ENCODE measurements at regions not wholly inside any gene's neighbourhood (a gene's known extent, or its start where the extent isn't known, plus 50 kb on each side); places are given as distances from the start of the nearest gene placed in this dataset.

GRCh38 chr12:58033831-58034230, 92.5 kb downstream of the ATP23 start:
- TF ChIP-seq CTCF (IDR thresholded peaks at IDR 0.05) = no peak
- ATAC-seq (ENCODE audit: insufficient number of reproducible peaks, low FRiP score, low read depth) = no peak
- Histone ChIP-seq H3K9me3 (no peaks in the 10 kb centered on the region), H3K27me3 (replicated peaks; ENCODE audit: insufficient read depth) (no peaks in the 10 kb centered on the region), H3K36me3 (no peaks in the 10 kb centered on the region), H3K27ac (no peak overlapping the region), H3K4me3 (no peak overlapping the region), H3K4me1 (ENCODE audit: control insufficient read depth in 1 of 2, low read depth in 2 of 2) (no peaks in the 10 kb centered on the region)
- DNase-seq (ENCODE audit: low spot score) = no peak

- no peak for ATAC-seq (ENCODE audit: insufficient number of reproducible peaks, low FRiP score, low read depth)
Observed at GRCh38 chr12:58034311-58034710, 92.9 kb downstream of the ATP23 start.

GRCh38 chr12:58034712-58035111, 93.3 kb downstream of the ATP23 start:
- H3K27ac ChIP-seq = no peak overlapping the region
- peaks cover 3% of the 10 kb centered on the region for H3K9me3 ChIP-seq
- no peaks in the 10 kb centered on the region for H3K4me1 ChIP-seq (ENCODE audit: control insufficient read depth in 1 of 2, low read depth in 2 of 2)
- H3K27me3 ChIP-seq (replicated peaks; ENCODE audit: insufficient read depth) = no peaks in the 10 kb centered on the region
- TF ChIP-seq CTCF (IDR thresholded peaks at IDR 0.05) = no peak
- no peak for DNase-seq (ENCODE audit: low spot score)
- H3K36me3 ChIP-seq = no peaks in the 10 kb centered on the region
- ATAC-seq (ENCODE audit: insufficient number of reproducible peaks, low FRiP score, low read depth) = no peak
- H3K4me3 ChIP-seq = no peak overlapping the region

More at GRCh38 chr12:58034311-58034710, 92.9 kb downstream of the ATP23 start:
- Histone ChIP-seq H3K4me1 (ENCODE audit: control insufficient read depth in 1 of 2, low read depth in 2 of 2) (no peaks in the 10 kb centered on the region), H3K27me3 (replicated peaks; ENCODE audit: insufficient read depth) (no peaks in the 10 kb centered on the region), H3K4me3 (no peak overlapping the region), H3K27ac (no peak overlapping the region), H3K36me3 (no peaks in the 10 kb centered on the region), H3K9me3 (peaks cover 3% of the 10 kb centered on the region)
- DNase-seq (ENCODE audit: low spot score) = no peak
- TF ChIP-seq CTCF (IDR thresholded peaks at IDR 0.05) = no peak

GRCh38 chr12:58041441-58041840, 100.1 kb downstream of the ATP23 start:
- DNase-seq (ENCODE audit: low spot score) (no peak), ATAC-seq (ENCODE audit: insufficient number of reproducible peaks, low FRiP score, low read depth) (no peak)
- no peaks in the 10 kb centered on the region for H3K27me3 ChIP-seq (replicated peaks; ENCODE audit: insufficient read depth)
- no peaks in the 10 kb centered on the region for H3K36me3 ChIP-seq
- TF ChIP-seq CTCF (IDR thresholded peaks at IDR 0.05) = no peak
- H3K9me3 ChIP-seq = peaks cover 8% of the 10 kb centered on the region
- H3K27ac ChIP-seq = no peak overlapping the region
- H3K4me1 ChIP-seq (ENCODE audit: control insufficient read depth in 1 of 2, low read depth in 2 of 2) = no peaks in the 10 kb centered on the region
- H3K4me3 ChIP-seq = no peak overlapping the region

- ATAC-seq (ENCODE audit: insufficient number of reproducible peaks, low FRiP score, low read depth) = no peak
- Histone ChIP-seq H3K36me3 (no peaks in the 10 kb centered on the region), H3K27ac (no peak overlapping the region), H3K4me1 (ENCODE audit: control insufficient read depth in 1 of 2, low read depth in 2 of 2) (no peaks in the 10 kb centered on the region), H3K27me3 (replicated peaks; ENCODE audit: insufficient read depth) (no peaks in the 10 kb centered on the region), H3K4me3 (no peak overlapping the region), H3K9me3 (peaks cover 5% of the 10 kb centered on the region)
- no peak for TF ChIP-seq CTCF (IDR thresholded peaks at IDR 0.05)
- DNase-seq (ENCODE audit: low spot score) = no peak
Observed at GRCh38 chr12:58044966-58045365, 103.6 kb downstream of the ATP23 start.

Measured in thoracic aorta (tissue), 2 donors.